ENCODE measurements at regions not wholly inside any gene's neighbourhood (a gene's known extent, or its start where the extent isn't known, plus 50 kb on each side); places are given as distances from the start of the nearest gene placed in this dataset.

- peaks cover 8% of the 10 kb centered on the region for H3K4me1 ChIP-seq
- TF ChIP-seq, protein P1, sequence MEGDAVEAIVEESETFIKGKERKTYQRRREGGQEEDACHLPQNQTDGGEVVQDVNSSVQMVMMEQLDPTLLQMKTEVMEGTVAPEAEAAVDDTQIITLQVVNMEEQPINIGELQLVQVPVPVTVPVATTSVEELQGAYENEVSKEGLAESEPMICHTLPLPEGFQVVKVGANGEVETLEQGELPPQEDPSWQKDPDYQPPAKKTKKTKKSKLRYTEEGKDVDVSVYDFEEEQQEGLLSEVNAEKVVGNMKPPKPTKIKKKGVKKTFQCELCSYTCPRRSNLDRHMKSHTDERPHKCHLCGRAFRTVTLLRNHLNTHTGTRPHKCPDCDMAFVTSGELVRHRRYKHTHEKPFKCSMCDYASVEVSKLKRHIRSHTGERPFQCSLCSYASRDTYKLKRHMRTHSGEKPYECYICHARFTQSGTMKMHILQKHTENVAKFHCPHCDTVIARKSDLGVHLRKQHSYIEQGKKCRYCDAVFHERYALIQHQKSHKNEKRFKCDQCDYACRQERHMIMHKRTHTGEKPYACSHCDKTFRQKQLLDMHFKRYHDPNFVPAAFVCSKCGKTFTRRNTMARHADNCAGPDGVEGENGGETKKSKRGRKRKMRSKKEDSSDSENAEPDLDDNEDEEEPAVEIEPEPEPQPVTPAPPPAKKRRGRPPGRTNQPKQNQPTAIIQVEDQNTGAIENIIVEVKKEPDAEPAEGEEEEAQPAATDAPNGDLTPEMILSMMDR (IDR thresholded peaks at IDR 0.05): no peak
Measured at GRCh38 chr1:245087723-245088122, 67.1 kb upstream of the KIF26B start.

DNA sequence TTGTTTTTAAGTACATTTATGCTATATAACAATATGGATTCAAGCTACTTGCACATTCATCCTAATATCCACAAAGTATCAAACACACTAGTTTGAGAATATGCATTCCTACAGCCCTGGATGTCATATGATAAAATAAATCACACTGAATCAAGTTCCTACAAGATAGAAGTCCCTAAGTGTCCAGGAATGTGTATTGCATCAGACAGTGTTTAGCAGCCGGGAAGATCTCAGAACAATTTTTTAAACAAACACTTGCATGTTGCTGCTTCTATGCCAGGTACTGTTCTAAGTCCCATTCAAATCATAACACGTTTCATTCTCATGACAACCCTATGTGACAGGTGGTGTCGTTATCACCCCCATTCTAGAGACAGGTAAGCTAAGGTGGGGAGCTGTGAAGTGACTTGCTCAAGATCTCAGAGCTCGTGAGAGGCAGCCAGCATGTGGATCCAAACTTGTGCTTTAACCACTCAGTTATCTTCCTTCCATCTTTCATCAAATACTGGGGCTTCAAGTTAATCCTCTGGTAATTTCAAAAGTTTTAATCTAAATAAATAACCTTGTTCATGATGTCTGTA, 68.3 kb upstream of the KIF26B start:
- no peak overlapping the region for H3K4me3 ChIP-seq
- no peaks in the 10 kb centered on the region for H3K9me3 ChIP-seq
- H3K27me3 ChIP-seq: no peaks in the 10 kb centered on the region
- H3K4me1 ChIP-seq: no peaks in the 10 kb centered on the region
- no peak overlapping the region for H3K27ac ChIP-seq
- intact Hi-C loops (cut with DNase I): no loop called here
- H3K36me3 ChIP-seq: no peaks in the 10 kb centered on the region
- ATAC-seq (peak; percentile 17), DNase-seq (no peak)
- TF ChIP-seq, protein P1 (IDR thresholded peaks at IDR 0.05): no peak

More at GRCh38 chr1:245087723-245088122, 67.1 kb upstream of the KIF26B start:
- ATAC-seq (no peak), DNase-seq (no peak)
- Histone ChIP-seq H3K36me3 (no peaks in the 10 kb centered on the region), H3K9me3 (no peaks in the 10 kb centered on the region), H3K27me3 (no peaks in the 10 kb centered on the region), H3K27ac (no peak overlapping the region), H3K4me3 (no peak overlapping the region)
- intact Hi-C loops (cut with DNase I): no loop called here

- TF ChIP-seq, protein P1 (IDR thresholded peaks at IDR 0.05): no peak
- Histone ChIP-seq H3K36me3 (no peaks in the 10 kb centered on the region), H3K9me3 (no peaks in the 10 kb centered on the region), H3K4me1 (no peaks in the 10 kb centered on the region), H3K27ac (no peak overlapping the region), H3K27me3 (no peaks in the 10 kb centered on the region), H3K4me3 (no peak overlapping the region)
- no peak for DNase-seq
- peak; percentile 78 for ATAC-seq
- intact Hi-C loops (cut with DNase I): no loop called here
Measured at GRCh38 chr1:245085508-245086095, 69.2 kb upstream of the KIF26B start.

GRCh38 chr1:245084551-245084950, 70.2 kb upstream of the KIF26B start:
- no peaks in the 10 kb centered on the region for H3K9me3 ChIP-seq
- no peak overlapping the region for H3K27ac ChIP-seq
- no peak overlapping the region for H3K4me3 ChIP-seq
- H3K27me3 ChIP-seq: no peaks in the 10 kb centered on the region
- H3K36me3 ChIP-seq: no peaks in the 10 kb centered on the region
- H3K4me1 ChIP-seq: no peaks in the 10 kb centered on the region
- no peak for DNase-seq
- no peak for ATAC-seq
- TF ChIP-seq, protein P1 (IDR thresholded peaks at IDR 0.05): no peak
- intact Hi-C loops (cut with DNase I): no loop called here

- no peaks in the 10 kb centered on the region for H3K27me3 ChIP-seq
- DNase-seq (no peak), ATAC-seq (peak; percentile 34)
- no peaks in the 10 kb centered on the region for H3K9me3 ChIP-seq
- H3K27ac ChIP-seq: no peak overlapping the region
- no peaks in the 10 kb centered on the region for H3K4me1 ChIP-seq
- H3K36me3 ChIP-seq: no peaks in the 10 kb centered on the region
- no peak overlapping the region for H3K4me3 ChIP-seq
- intact Hi-C loops (cut with DNase I): no loop called here
- TF ChIP-seq, protein P1 (IDR thresholded peaks at IDR 0.05): peak; percentile 68
Measured at GRCh38 chr1:245079021-245079609, 75.7 kb upstream of the KIF26B start.
